ENCODE measurements at regions not wholly inside any gene's neighbourhood (a gene's known extent, or its start where the extent isn't known, plus 50 kb on each side); places are given as distances from the start of the nearest gene placed in this dataset.
"Not testable (repeated sequence)": the region's sequence is repeated elsewhere in the genome, so short reads cannot be mapped to it uniquely, and the experiment has no call there.

DNA sequence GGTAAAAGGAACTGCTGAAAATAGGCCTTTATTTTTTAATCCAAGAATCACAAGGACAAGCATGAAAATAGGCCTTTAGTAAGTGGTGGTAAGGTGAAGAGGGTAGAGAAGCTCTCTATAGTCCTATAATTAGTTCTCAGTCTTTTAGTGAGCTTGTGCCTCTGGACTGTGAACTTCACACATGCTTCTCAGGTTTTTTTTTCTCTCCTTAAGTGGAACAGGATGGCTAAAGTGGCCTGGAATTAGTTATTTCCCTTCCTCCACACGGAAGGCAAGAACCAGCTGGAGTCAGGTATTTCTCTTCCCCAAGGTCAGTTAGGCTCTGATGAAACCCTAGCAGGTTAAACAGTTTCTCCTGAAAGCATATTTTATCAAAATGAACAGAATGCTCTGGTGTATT is 203.0 kb upstream of the MINDY3 start (continued):
- TF ChIP-seq RAD21 (CRISPR knock-in tag; conservative IDR thresholded peaks at IDR 0.05 in 1 of 2, IDR thresholded peaks at IDR 0.05 in 1 of 2) (no peak), TCF3 (CRISPR knock-in tag; IDR thresholded peaks at IDR 0.05) (no peak)
- TF ChIP-seq, protein P1, sequence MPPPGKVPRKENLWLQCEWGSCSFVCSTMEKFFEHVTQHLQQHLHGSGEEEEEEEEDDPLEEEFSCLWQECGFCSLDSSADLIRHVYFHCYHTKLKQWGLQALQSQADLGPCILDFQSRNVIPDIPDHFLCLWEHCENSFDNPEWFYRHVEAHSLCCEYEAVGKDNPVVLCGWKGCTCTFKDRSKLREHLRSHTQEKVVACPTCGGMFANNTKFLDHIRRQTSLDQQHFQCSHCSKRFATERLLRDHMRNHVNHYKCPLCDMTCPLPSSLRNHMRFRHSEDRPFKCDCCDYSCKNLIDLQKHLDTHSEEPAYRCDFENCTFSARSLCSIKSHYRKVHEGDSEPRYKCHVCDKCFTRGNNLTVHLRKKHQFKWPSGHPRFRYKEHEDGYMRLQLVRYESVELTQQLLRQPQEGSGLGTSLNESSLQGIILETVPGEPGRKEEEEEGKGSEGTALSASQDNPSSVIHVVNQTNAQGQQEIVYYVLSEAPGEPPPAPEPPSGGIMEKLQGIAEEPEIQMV (tag; conservative IDR thresholded peaks at IDR 0.05; ENCODE audit: low read depth), result no peak

DNA sequence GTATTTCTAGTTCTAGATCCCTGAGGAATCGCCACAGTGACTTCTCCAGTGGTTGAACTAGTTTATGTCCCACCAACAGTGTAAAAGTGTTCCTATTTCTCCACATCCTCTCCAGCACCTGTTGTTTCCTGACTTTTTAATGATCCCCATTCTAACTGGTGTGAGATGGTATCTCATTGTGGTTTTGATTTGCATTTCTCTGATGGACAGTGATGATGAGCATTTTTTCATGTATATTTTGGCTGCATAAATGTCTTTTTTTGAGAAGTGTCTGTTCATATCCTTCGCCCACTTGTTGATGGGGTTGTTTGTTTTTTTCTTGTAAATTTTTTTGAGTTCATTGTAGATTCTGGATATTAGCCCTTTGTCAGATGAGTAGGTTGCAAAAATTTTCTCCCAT is 223.2 kb upstream of the MINDY3 start:
- H4K20me1 ChIP-seq (replicated peaks; ENCODE audit: control insufficient read depth, insufficient read depth, low read length); CTCF ChIA-PET (ENCODE audit: low intra/inter-chr PET ratio); H3K4me1 ChIP-seq (replicated peaks in 1 of 2; ENCODE audit: control insufficient read depth in 2 of 2, insufficient read depth in 2 of 2, low read length in 2 of 2); ATAC-seq; H3K9ac ChIP-seq (ENCODE audit: insufficient read depth in 1 of 2, low read depth in 2 of 2, low read length in 2 of 2); H3K79me2 ChIP-seq (ENCODE audit: control insufficient read depth, insufficient read depth, low read length); H2AFZ ChIP-seq (ENCODE audit: low read depth, low read length); POLR2A ChIA-PET; H3K27ac ChIP-seq (ENCODE audit: extremely low read depth, low read depth, low read length); FAIRE-seq; in situ Hi-C loops (cut with MboI); H3K9me1 ChIP-seq (ENCODE audit: control insufficient read depth, insufficient read depth, low read length); DNase-seq (ENCODE audit: extremely low read depth in 1 of 4, low spot score in 3 of 4); H3K9me3 ChIP-seq (replicated peaks; ENCODE audit: control insufficient read depth, insufficient read depth, low read depth, low read length); intact Hi-C loops (cut with micrococcal nuclease); H3K27me3 ChIP-seq (ENCODE audit: control insufficient read depth in 2 of 2, insufficient read depth in 2 of 2, low read length in 2 of 2); H3K36me3 ChIP-seq (ENCODE audit: control insufficient read depth, insufficient read depth, low read length); BruUV-seq (replicated peaks); H3K4me2 ChIP-seq (ENCODE audit: insufficient read depth, low read length); H3K4me3 ChIP-seq: not testable (repeated sequence)
- 6% methylated on average over 2 of the region's 2 CpGs for WGBS (ENCODE audit: insufficient coverage, low coverage, missing lambda C conversion rate)
